Testis (tissue), 2 donors: ENCODE measurements at regions not wholly inside any gene's neighbourhood (a gene's known extent, or its start where the extent isn't known, plus 50 kb on each side); places are given as distances from the start of the nearest gene placed in this dataset.

Source experiments
- CTCF ChIP-seq, 3 experiments: fragments of 450-650 bp in 2 of 3; fragments of 200-600 bp in 1 of 3; sonication (generic) in 1 of 3; IDR thresholded peaks; one replicate each; pipeline ENCODE4 v1.5.1; 2016 to 2019; ENCODE audit warnings: antibody characterized with exemption in 3 of 3, mild to moderate bottlenecking in 2 of 3, moderate library complexity in 1 of 3
- POLR2A ChIP-seq: fragments of 450-650 bp; IDR thresholded peaks from one replicate; pipeline ENCODE4 v1.6.1; 2017; ENCODE audit warnings: antibody characterized with exemption, mild to moderate bottlenecking, moderate library complexity

GRCh38 chr3:30546934-30547333, 59.5 kb upstream of the TGFBR2 start:
- TF ChIP-seq CTCF (IDR thresholded peaks at IDR 0.05) = no peak
- no peak for TF ChIP-seq POLR2A
